ENCODE measurements at regions not wholly inside any gene's neighbourhood (a gene's known extent, or its start where the extent isn't known, plus 50 kb on each side); places are given as distances from the start of the nearest gene placed in this dataset.
"Not testable (repeated sequence)": the region's sequence is repeated elsewhere in the genome, so short reads cannot be mapped to it uniquely, and the experiment has no call there.

GRCh38 chr4:130077275-130077674, 981.3 kb downstream of the C4orf33 start:
- no peak for FAIRE-seq

- not testable (repeated sequence) for FAIRE-seq
Observed at GRCh38 chr4:130079027-130079426, 983.1 kb downstream of the C4orf33 start.

GRCh38 chr4:130080872-130081451, 985.0 kb downstream of the C4orf33 start:
- FAIRE-seq, result no peak

GRCh38 chr4:130090427-130090826, 994.5 kb downstream of the C4orf33 start:
- FAIRE-seq, result no peak

GRCh38 chr4:130092187-130093015, 996.4 kb downstream of the C4orf33 start:
- FAIRE-seq, result no peak

GRCh38 chr4:130099105-130099504, 1003.2 kb downstream of the C4orf33 start:
- no peak for FAIRE-seq

GRCh38 chr4:130110189-130110588, 1014.2 kb downstream of the C4orf33 start:
- FAIRE-seq, result no peak

GRCh38 chr4:130110770-130111169, 1014.8 kb downstream of the C4orf33 start:
- FAIRE-seq, result no peak

GRCh38 chr4:130124066-130124465, 1028.1 kb downstream of the C4orf33 start:
- FAIRE-seq, result no peak

GRCh38 chr4:130125467-130125866, 1029.5 kb downstream of the C4orf33 start:
- no peak for FAIRE-seq

- FAIRE-seq, result no peak
Observed at GRCh38 chr4:130127297-130127696, 1031.3 kb downstream of the C4orf33 start.

GRCh38 chr4:130131536-130131935, 1035.6 kb downstream of the C4orf33 start:
- no peak for FAIRE-seq

- no peak for FAIRE-seq
Observed at GRCh38 chr4:130141651-130142050, 1045.7 kb downstream of the C4orf33 start.

- FAIRE-seq, result no peak
Observed at GRCh38 chr4:130143656-130144055, 1047.7 kb downstream of the C4orf33 start.

- no peak for FAIRE-seq
Observed at GRCh38 chr4:130146773-130147172, 1050.8 kb downstream of the C4orf33 start.

GRCh38 chr4:130147641-130148040, 1051.7 kb downstream of the C4orf33 start:
- FAIRE-seq, result no peak

GRCh38 chr4:130154901-130155300, 1058.9 kb downstream of the C4orf33 start:
- no peak for FAIRE-seq

GRCh38 chr4:130163701-130164100, 1067.7 kb downstream of the C4orf33 start:
- no peak for FAIRE-seq

- no peak for FAIRE-seq
Observed at GRCh38 chr4:130165381-130165780, 1069.4 kb downstream of the C4orf33 start.

- no peak for FAIRE-seq
Observed at GRCh38 chr4:130172156-130172555, 1076.2 kb downstream of the C4orf33 start.

- no peak for FAIRE-seq
Observed at GRCh38 chr4:130178106-130178505, 1082.2 kb downstream of the C4orf33 start.

- FAIRE-seq, result no peak
Observed at GRCh38 chr4:130183096-130183495, 1087.1 kb downstream of the C4orf33 start.

GRCh38 chr4:130183766-130184165, 1087.8 kb downstream of the C4orf33 start:
- FAIRE-seq, result no peak

GRCh38 chr4:130185123-130185522, 1089.2 kb downstream of the C4orf33 start:
- no peak for FAIRE-seq
